Stimulated activated CD8-positive, alpha-beta memory T cell treated with anti-CD3 and anti-CD28 coated beads, Interleukin-4, amount 100 ng/mL, for 1 hour (primary cell): ENCODE measurements at regions not wholly inside any gene's neighbourhood (a gene's known extent, or its start where the extent isn't known, plus 50 kb on each side); places are given as distances from the start of the nearest gene placed in this dataset.
A peak's percentile ranks its signal among the peaks of the same experiment; 100 is the strongest.

Source experiments
- DNase-seq, 2 donors: peaks; one replicate each; pipeline ENCODE4 v3.0.0-alpha.2; 2020; ENCODE audit warnings: low read depth in 2 of 2, low spot score in 1 of 2

- DNase-seq, result no peak
Observed at GRCh38 chr1:201683397-201683796, 144.5 kb downstream of the NAV1 start.

GRCh38 chr1:201685485-201685884 is 143.5 kb upstream of the IPO9 start:
- no peak for DNase-seq

GRCh38 chr1:201686714-201687455 is 142.1 kb upstream of the IPO9 start:
- no peak for DNase-seq

GRCh38 chr1:201688514-201688913 is 140.4 kb upstream of the IPO9 start:
- no peak for DNase-seq

- DNase-seq, result no peak
Observed at GRCh38 chr1:201689647-201690046, 139.3 kb upstream of the IPO9 start.

- no peak for DNase-seq
Observed at GRCh38 chr1:201690528-201690927, 138.4 kb upstream of the IPO9 start.

- no peak for DNase-seq
Observed at GRCh38 chr1:201691716-201692554, 137.0 kb upstream of the IPO9 start.

GRCh38 chr1:201692555-201693394 is 136.2 kb upstream of the IPO9 start:
- no peak for DNase-seq

GRCh38 chr1:201693890-201694607 is 134.9 kb upstream of the IPO9 start:
- DNase-seq, result no peak

GRCh38 chr1:201694608-201695335 is 134.2 kb upstream of the IPO9 start:
- DNase-seq, result no peak

- DNase-seq, result no peak
Observed at GRCh38 chr1:201695607-201696006, 133.3 kb upstream of the IPO9 start.

GRCh38 chr1:201696217-201696761 is 132.7 kb upstream of the IPO9 start:
- DNase-seq, result no peak

GRCh38 chr1:201697174-201697573 is 131.8 kb upstream of the IPO9 start:
- no peak for DNase-seq

- DNase-seq, result no peak
Observed at GRCh38 chr1:201701831-201702230, 127.1 kb upstream of the IPO9 start.

GRCh38 chr1:201702936-201703335 is 126.0 kb upstream of the IPO9 start:
- DNase-seq, result no peak

GRCh38 chr1:201703621-201704438 is 125.1 kb upstream of the IPO9 start:
- DNase-seq, result peak; percentile 28 to 42

- DNase-seq, result no peak
Observed at GRCh38 chr1:201704439-201704792, 124.5 kb upstream of the IPO9 start.

GRCh38 chr1:201705389-201705788 is 123.6 kb upstream of the IPO9 start:
- no peak for DNase-seq

- no peak for DNase-seq
Observed at GRCh38 chr1:201706109-201706508, 122.8 kb upstream of the IPO9 start.
